A549 (cell line): ENCODE measurements at regions not wholly inside any gene's neighbourhood (a gene's known extent, or its start where the extent isn't known, plus 50 kb on each side); places are given as distances from the start of the nearest gene placed in this dataset.

Source experiments
- ATAC-seq, 2 experiments: fragments of 200-7000 bp in 1 of 2; fragments of >200 bp in 1 of 2; cut with Nextera tagmentation in 1 of 2; cut with Tn5 transposase in 1 of 2; 3 replicates each; pipeline versions ENCODE4 v1.8.0 to v1.9.1; 2018 to 2020; ENCODE audit warnings: mild to moderate bottlenecking in 1 of 2, moderate library complexity in 1 of 2
- CTCF ChIA-PET: fragments of 300-600 bp; sonication (Branson Sonifier 250); formaldehyde crosslinking; extraction: SDS; loops from one replicate; lab custom pipeline; 2021; ENCODE audit warnings: antibody characterized with exemption, inconsistent platforms; lab: Yijun Ruan, JAX
- POLR2A ChIA-PET: fragments of 350-600 bp; formaldehyde crosslinking; extraction: SDS; loops from one replicate; lab custom pipeline; 2021; ENCODE audit warnings: antibody characterized with exemption, inconsistent platforms; lab: Yijun Ruan, JAX
- DNase-seq, 2 experiments: peaks; one replicate each; pipeline versions ENCODE4 v3.0.0 to v3.0.0-alpha.2; 2011 to 2016; ENCODE audit warnings: low read depth in 1 of 2, low spot score in 1 of 2
- FAIRE-seq: peaks from 2 replicates; lab custom pipeline; 2011; peaks lifted over from hg19 to GRCh38; lab: Jason Lieb, UNC
- H3K27ac ChIP-seq, 2 experiments: fragments of >200 bp; sonication (Bioruptor Twin); formaldehyde crosslinking; 3 replicates each; pipeline ENCODE4 v1.5.1; 2016 to 2017
- H3K4me1 ChIP-seq: fragments of >200 bp; sonication (Bioruptor Twin); formaldehyde crosslinking; 3 replicates; pipeline ENCODE4 v1.6.1; 2016
- H3K4me2 ChIP-seq: fragments of >200 bp; sonication (Bioruptor Twin); formaldehyde crosslinking; 3 replicates; pipeline ENCODE4 v1.6.1; 2016
- H3K4me3 ChIP-seq: fragments of >200 bp; sonication (Bioruptor Twin); formaldehyde crosslinking; 3 replicates; pipeline ENCODE4 v1.5.1; 2016
- H3K9me3 ChIP-seq: fragments of >200 bp; sonication (Bioruptor Twin); formaldehyde crosslinking; 3 replicates; pipeline ENCODE4 v1.6.1; 2016
- BHLHE40 ChIP-seq: IDR thresholded peaks from 2 replicates; pipeline ENCODE4 v1.6.1; 2012; ENCODE audit warnings: low read depth, low read length, inconsistent platforms
- CEBPB ChIP-seq, 2 experiments: fragments of >200 bp in 1 of 2; sonication (Bioruptor Twin) in 1 of 2; formaldehyde crosslinking in 1 of 2; IDR thresholded peaks; 2 replicates each; pipeline ENCODE4 v1.6.1; 2012 to 2016
- CHD4 ChIP-seq: fragments of 200-600 bp; sonication (generic); IDR thresholded peaks from 2 replicates; pipeline ENCODE4 v1.6.1; 2016; ENCODE audit warnings: antibody characterized with exemption, mild to moderate bottlenecking, borderline replicate concordance
- EP300 ChIP-seq, 2 experiments: fragments of >200 bp; sonication (Bioruptor Twin); formaldehyde crosslinking; IDR thresholded peaks; 2 replicates in 1 of 2; 3 replicates in 1 of 2; pipeline ENCODE4 v1.6.1; 2016 to 2017
- FOSB ChIP-seq: fragments of 250-450 bp; sonication (Bioruptor Pico); IDR thresholded peaks from 2 replicates; pipeline ENCODE4 v1.5.0; 2020; ENCODE audit warnings: mild to moderate bottlenecking, moderate library complexity
- FOXS1 ChIP-seq: fragments of 250-450 bp; sonication (Bioruptor Pico); IDR thresholded peaks from 2 replicates; pipeline ENCODE4 v1.5.0; 2020; ENCODE audit warnings: mild to moderate bottlenecking, moderate library complexity
- GATA3 ChIP-seq: IDR thresholded peaks from 2 replicates; pipeline ENCODE4 v1.6.1; 2012; ENCODE audit warnings: borderline replicate concordance
- HDAC2 ChIP-seq: fragments of 200-600 bp; sonication (generic); IDR thresholded peaks from 2 replicates; pipeline ENCODE4 v1.6.1; 2016
- HEYL ChIP-seq: fragments of 250-450 bp; sonication (Bioruptor Pico); IDR thresholded peaks from 2 replicates; pipeline ENCODE4 v1.8.0; 2021; ENCODE audit warnings: mild to moderate bottlenecking, moderate library complexity
- HOXB13 ChIP-seq: fragments of 250-450 bp; sonication (Bioruptor Pico); IDR thresholded peaks from 2 replicates; pipeline ENCODE4 v1.5.0; 2020; ENCODE audit warnings: low read depth, mild to moderate bottlenecking, moderate library complexity
- JUN ChIP-seq, 2 experiments: fragments of >200 bp; sonication (Bioruptor Twin); formaldehyde crosslinking; IDR thresholded peaks; 2 replicates in 1 of 2; 3 replicates in 1 of 2; pipeline ENCODE4 v1.6.1; 2016 to 2017
- MAFK ChIP-seq: fragments of 450-650 bp; IDR thresholded peaks from 2 replicates; pipeline ENCODE4 v1.6.1; 2014; ENCODE audit not compliant: partially characterized antibody
- MAZ ChIP-seq: fragments of 150-350 bp; IDR thresholded peaks from 2 replicates; pipeline ENCODE4 v1.6.1; 2014; ENCODE audit warnings: antibody characterized with exemption, low read depth, low read length, borderline replicate concordance
- NFE2L2 ChIP-seq: fragments of 150-350 bp; conservative IDR thresholded peaks from 2 replicates; pipeline ENCODE4 v1.6.1; 2014; ENCODE audit warnings: low read length
- NR3C1 ChIP-seq: fragments of >200 bp; sonication (Bioruptor Twin); formaldehyde crosslinking; IDR thresholded peaks from 3 replicates; pipeline ENCODE4 v1.6.1; 2017
- POLR2A ChIP-seq: IDR thresholded peaks from 2 replicates; pipeline ENCODE4 v1.6.1; 2012; ENCODE audit warnings: mild to moderate bottlenecking, low read length
- POLR2AphosphoS2 ChIP-seq: conservative IDR thresholded peaks from 2 replicates; pipeline ENCODE4 v1.6.1; 2012; ENCODE audit warnings: low read length, improper control_type of control experiment, inconsistent platforms
- RAD21 ChIP-seq, 2 experiments: fragments of >200 bp in 1 of 2; sonication (Bioruptor Twin) in 1 of 2; formaldehyde crosslinking in 1 of 2; IDR thresholded peaks in 1 of 2; conservative IDR thresholded peaks in 1 of 2; 2 replicates in 1 of 2; 3 replicates in 1 of 2; pipeline ENCODE4 v1.6.1; 2012 to 2018; ENCODE audit warnings: inconsistent platforms in 1 of 2
- RCOR1 ChIP-seq: fragments of 150-350 bp; IDR thresholded peaks from 2 replicates; pipeline ENCODE4 v1.6.1; 2014; ENCODE audit warnings: antibody characterized with exemption, low read length, low read depth
- RFX5 ChIP-seq: fragments of 450-650 bp; IDR thresholded peaks from 2 replicates; pipeline ENCODE4 v1.7.1; 2014; ENCODE audit warnings: antibody characterized with exemption, mild to moderate bottlenecking, moderate library complexity
- SMC3 ChIP-seq: fragments of >200 bp; sonication (Bioruptor Twin); formaldehyde crosslinking; IDR thresholded peaks from 3 replicates; pipeline ENCODE4 v1.6.1; 2018; ENCODE audit warnings: inconsistent platforms
- TFCP2L1 ChIP-seq: fragments of 250-450 bp; sonication (Bioruptor Pico); IDR thresholded peaks from 2 replicates; pipeline ENCODE4 v1.5.0; 2021; ENCODE audit warnings: mild to moderate bottlenecking
- ZNF302 ChIP-seq: fragments of 250-450 bp; sonication (Bioruptor Pico); IDR thresholded peaks from 2 replicates; pipeline ENCODE4 v1.9.0; 2021; ENCODE audit warnings: inconsistent platforms, mild to moderate bottlenecking, moderate library complexity
- WGBS: methylation state at CpG from one replicate; pipeline ENCODE4 v1.1.6; 2017; ENCODE audit errors: missing lambda C conversion rate; 5-methylcytosine and 5-hydroxymethylcytosine counted together
- TF ChIP-seq, protein P1 (sequence below): fragments of >200 bp; sonication (Bioruptor Twin); formaldehyde crosslinking; IDR thresholded peaks from 2 replicates; pipeline ENCODE4 v1.6.1; 2016
- TF ChIP-seq, protein P2 (sequence below): IDR thresholded peaks from 2 replicates; pipeline ENCODE4 v1.6.1; 2012
- TF ChIP-seq, protein P3 (sequence below): fragments of 250-450 bp; sonication (Bioruptor Pico); IDR thresholded peaks from 2 replicates; pipeline ENCODE4 v1.5.0; 2021; ENCODE audit warnings: mild to moderate bottlenecking, moderate library complexity, borderline replicate concordance
- TF ChIP-seq, protein P4 (sequence below): IDR thresholded peaks from 2 replicates; pipeline ENCODE4 v1.6.1; 2012; ENCODE audit warnings: low read depth, borderline replicate concordance

DNA sequence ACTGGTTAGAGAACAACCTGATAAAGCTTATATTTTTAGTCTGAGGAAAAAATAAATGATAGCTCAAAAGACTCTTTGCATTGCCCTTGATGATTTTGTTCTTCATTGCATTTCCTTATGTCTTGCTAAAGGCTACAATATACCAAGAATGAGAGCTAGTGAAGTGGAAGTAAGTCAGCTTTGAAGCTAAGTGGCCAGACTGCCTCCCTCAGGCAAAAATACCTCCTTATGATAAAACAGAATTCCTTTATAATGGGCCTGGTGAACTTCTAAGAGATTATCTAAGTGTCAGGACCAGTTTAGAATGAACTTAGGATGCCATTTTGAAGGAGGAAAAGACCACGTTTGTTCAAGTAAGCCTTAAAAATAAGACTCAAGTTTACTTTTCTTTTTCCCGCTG lies 678.4 kb downstream of the ROBO2 start:
- ChIA-PET CTCF (no interaction called here), POLR2A (no interaction called here)
- no peak overlapping the region for H3K27ac ChIP-seq
- FAIRE-seq (no peak), DNase-seq (no peak), ATAC-seq (no peak)
- TF ChIP-seq, protein P1, sequence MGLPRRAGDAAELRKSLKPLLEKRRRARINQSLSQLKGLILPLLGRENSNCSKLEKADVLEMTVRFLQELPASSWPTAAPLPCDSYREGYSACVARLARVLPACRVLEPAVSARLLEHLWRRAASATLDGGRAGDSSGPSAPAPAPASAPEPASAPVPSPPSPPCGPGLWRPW: no peak
- no peak for TF ChIP-seq BHLHE40
- TF ChIP-seq, protein P2, sequence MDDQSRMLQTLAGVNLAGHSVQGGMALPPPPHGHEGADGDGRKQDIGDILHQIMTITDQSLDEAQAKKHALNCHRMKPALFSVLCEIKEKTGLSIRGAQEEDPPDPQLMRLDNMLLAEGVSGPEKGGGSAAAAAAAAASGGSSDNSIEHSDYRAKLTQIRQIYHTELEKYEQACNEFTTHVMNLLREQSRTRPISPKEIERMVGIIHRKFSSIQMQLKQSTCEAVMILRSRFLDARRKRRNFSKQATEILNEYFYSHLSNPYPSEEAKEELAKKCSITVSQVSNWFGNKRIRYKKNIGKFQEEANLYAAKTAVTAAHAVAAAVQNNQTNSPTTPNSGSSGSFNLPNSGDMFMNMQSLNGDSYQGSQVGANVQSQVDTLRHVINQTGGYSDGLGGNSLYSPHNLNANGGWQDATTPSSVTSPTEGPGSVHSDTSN: no peak
- no peak for TF ChIP-seq FOXS1 (CRISPR knock-in tag)
- no peak for TF ChIP-seq CHD4
- no peak for TF ChIP-seq SMC3
- 0% methylated on average over 2 of the region's 2 CpGs for WGBS
- no peaks in the 10 kb centered on the region for H3K4me1 ChIP-seq
- no peak overlapping the region for H3K4me3 ChIP-seq
- H3K4me2 ChIP-seq: no peak overlapping the region
- no peaks in the 10 kb centered on the region for H3K9me3 ChIP-seq

DNA sequence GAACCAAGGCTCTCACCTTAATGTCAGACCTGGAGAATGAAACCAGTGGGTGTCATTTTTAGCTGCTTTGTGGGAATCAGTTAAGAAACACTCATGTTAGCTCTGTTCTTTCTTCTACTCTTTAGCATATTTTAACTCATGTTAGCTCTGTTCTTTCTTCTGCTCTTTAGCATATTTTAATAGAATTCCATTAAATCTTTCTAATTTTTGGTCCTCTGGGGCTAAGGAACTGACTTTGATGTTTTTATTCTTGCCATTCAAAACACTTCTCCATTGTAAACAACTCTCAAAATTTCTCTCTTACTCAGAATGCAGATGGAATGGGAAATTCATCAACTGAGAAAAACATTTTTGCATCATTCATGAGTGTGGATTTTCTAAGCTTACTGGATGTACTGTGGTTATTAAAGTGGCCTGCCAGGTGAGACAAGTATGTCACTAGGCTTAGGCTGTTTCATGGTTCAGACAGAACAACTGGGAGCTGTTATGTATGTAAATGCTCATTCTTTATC lies 680.6 kb downstream of the ROBO2 start:
- no peak for DNase-seq
- no peak for FAIRE-seq
- H3K4me2 ChIP-seq: no peak overlapping the region
- no peak for ATAC-seq
- no peak overlapping the region for H3K27ac ChIP-seq
- ChIA-PET POLR2A (no interaction called here), CTCF (no interaction called here)
- no peak overlapping the region for H3K4me3 ChIP-seq
- TF ChIP-seq MAFK (no peak), EP300 (IDR thresholded peaks at IDR 0.05) (no peak), JUN (IDR thresholded peaks at IDR 0.05) (no peak)
- H3K4me1 ChIP-seq: no peaks in the 10 kb centered on the region
- no peaks in the 10 kb centered on the region for H3K9me3 ChIP-seq

DNA sequence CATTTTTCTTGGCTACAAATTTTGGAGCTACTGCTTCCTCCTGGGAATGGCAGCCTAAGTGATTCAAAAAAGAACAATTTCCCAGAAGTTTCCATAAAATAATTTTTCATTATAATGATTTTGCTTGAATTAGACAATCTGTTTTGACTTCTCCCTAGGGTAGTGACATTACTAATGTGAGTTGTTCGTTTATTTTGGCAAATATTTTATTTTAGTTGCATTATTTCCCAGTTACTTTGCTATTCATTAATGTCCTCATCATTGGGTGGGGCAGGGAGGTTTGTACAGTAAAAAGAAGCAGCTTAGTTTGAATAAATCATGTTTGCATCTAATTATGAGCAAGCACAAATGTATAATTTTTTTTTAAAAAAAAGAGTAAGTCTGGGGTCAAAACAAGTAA lies 686.6 kb downstream of the ROBO2 start:
- TF ChIP-seq, protein P1: no peak
- TF ChIP-seq TFCP2L1 (CRISPR knock-in tag): no peak
- TF ChIP-seq HDAC2: no peak
- TF ChIP-seq RAD21 (conservative IDR thresholded peaks at IDR 0.05 in 1 of 2, IDR thresholded peaks at IDR 0.05 in 1 of 2): no peak
- no peak for TF ChIP-seq NFE2L2
- TF ChIP-seq RCOR1: no peak
- TF ChIP-seq, protein P3, sequence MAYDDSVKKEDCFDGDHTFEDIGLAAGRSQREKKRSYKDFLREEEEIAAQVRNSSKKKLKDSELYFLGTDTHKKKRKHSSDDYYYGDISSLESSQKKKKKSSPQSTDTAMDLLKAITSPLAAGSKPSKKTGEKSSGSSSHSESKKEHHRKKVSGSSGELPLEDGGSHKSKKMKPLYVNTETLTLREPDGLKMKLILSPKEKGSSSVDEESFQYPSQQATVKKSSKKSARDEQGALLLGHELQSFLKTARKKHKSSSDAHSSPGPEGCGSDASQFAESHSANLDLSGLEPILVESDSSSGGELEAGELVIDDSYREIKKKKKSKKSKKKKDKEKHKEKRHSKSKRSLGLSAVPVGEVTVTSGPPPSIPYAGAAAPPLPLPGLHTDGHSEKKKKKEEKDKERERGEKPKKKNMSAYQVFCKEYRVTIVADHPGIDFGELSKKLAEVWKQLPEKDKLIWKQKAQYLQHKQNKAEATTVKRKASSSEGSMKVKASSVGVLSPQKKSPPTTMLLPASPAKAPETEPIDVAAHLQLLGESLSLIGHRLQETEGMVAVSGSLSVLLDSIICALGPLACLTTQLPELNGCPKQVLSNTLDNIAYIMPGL (CRISPR knock-in tag): no peak
- TF ChIP-seq ZNF302 (CRISPR knock-in tag): no peak
- no peak for TF ChIP-seq FOSB (CRISPR knock-in tag)
- TF ChIP-seq GATA3: no peak
- TF ChIP-seq HOXB13: no peak
- Histone ChIP-seq H3K4me2 (no peak overlapping the region), H3K4me3 (no peak overlapping the region), H3K9me3 (no peaks in the 10 kb centered on the region), H3K27ac (no peak overlapping the region), H3K4me1 (no peaks in the 10 kb centered on the region)
- no peak for DNase-seq
- 4% methylated on average over 1 of the region's 1 CpG for WGBS
- ChIA-PET POLR2A (no interaction called here), CTCF (no interaction called here)
- FAIRE-seq: no peak
- no peak for ATAC-seq

DNA sequence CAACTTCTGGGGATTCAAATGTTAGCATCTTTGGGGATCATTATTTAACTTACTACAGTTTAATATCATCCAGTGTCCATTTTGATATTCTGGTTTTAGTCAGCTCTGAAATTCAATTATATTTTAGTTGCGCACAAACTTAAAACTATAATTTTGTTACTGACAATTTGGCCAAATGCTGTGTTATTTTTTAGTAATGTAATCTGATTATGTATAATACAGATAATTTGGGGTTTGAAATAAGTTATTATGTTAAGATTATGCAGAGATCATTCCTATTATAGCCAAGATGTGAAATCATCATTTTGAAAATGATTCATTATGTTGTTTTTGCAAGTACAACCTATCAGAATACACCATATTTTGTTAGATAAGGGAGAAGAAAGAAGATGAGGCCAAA lies 706.1 kb downstream of the ROBO2 start:
- CTCF ChIA-PET: no interaction called here
- 41% methylated on average over 1 of the region's 1 CpG for WGBS

More for the DNA sequence above, 706.1 kb downstream of the ROBO2 start:
- Histone ChIP-seq H3K9me3 (no peaks in the 10 kb centered on the region), H3K4me1 (no peaks in the 10 kb centered on the region), H3K4me2 (no peak overlapping the region), H3K4me3 (no peak overlapping the region), H3K27ac (no peak overlapping the region)
- ATAC-seq (no peak), DNase-seq (no peak), FAIRE-seq (no peak)
- TF ChIP-seq POLR2AphosphoS2 (no peak), RFX5 (no peak), BHLHE40 (no peak), HDAC2 (no peak), HEYL (CRISPR knock-in tag) (no peak), POLR2A (no peak), FOSB (CRISPR knock-in tag) (no peak), NR3C1 (no peak), CEBPB (IDR thresholded peaks at IDR 0.05) (no peak), MAZ (no peak)
- TF ChIP-seq, protein P4, sequence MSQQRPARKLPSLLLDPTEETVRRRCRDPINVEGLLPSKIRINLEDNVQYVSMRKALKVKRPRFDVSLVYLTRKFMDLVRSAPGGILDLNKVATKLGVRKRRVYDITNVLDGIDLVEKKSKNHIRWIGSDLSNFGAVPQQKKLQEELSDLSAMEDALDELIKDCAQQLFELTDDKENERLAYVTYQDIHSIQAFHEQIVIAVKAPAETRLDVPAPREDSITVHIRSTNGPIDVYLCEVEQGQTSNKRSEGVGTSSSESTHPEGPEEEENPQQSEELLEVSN: no peak
- POLR2A ChIA-PET: no interaction called here
